ENCODE measurements at regions not wholly inside any gene's neighbourhood (a gene's known extent, or its start where the extent isn't known, plus 50 kb on each side); places are given as distances from the start of the nearest gene placed in this dataset.
"Not testable (repeated sequence)": the region's sequence is repeated elsewhere in the genome, so short reads cannot be mapped to it uniquely, and the experiment has no call there.

GRCh38 chr9:26789959-26790358, 102.6 kb downstream of the CAAP1 start:
- Histone ChIP-seq H3K27ac (no peak overlapping the region), H3K4me1 (no peaks in the 10 kb centered on the region)

GRCh38 chr9:26786564-26786963, 106.0 kb downstream of the CAAP1 start:
- TF ChIP-seq EP300 (IDR thresholded peaks at IDR 0.05): no peak
- no peak for TF ChIP-seq POLR2A (IDR thresholded peaks at IDR 0.05)
- TF ChIP-seq, protein P1, sequence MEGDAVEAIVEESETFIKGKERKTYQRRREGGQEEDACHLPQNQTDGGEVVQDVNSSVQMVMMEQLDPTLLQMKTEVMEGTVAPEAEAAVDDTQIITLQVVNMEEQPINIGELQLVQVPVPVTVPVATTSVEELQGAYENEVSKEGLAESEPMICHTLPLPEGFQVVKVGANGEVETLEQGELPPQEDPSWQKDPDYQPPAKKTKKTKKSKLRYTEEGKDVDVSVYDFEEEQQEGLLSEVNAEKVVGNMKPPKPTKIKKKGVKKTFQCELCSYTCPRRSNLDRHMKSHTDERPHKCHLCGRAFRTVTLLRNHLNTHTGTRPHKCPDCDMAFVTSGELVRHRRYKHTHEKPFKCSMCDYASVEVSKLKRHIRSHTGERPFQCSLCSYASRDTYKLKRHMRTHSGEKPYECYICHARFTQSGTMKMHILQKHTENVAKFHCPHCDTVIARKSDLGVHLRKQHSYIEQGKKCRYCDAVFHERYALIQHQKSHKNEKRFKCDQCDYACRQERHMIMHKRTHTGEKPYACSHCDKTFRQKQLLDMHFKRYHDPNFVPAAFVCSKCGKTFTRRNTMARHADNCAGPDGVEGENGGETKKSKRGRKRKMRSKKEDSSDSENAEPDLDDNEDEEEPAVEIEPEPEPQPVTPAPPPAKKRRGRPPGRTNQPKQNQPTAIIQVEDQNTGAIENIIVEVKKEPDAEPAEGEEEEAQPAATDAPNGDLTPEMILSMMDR (IDR thresholded peaks at IDR 0.05): no peak
- DNase-seq (ENCODE audit: low spot score in 2 of 2): no peak
- H3K4me1 ChIP-seq: no peaks in the 10 kb centered on the region
- H3K27me3 ChIP-seq: no peaks in the 10 kb centered on the region
- no peak overlapping the region for H3K27ac ChIP-seq
- no peaks in the 10 kb centered on the region for H3K36me3 ChIP-seq
- 35 to 49% methylated on average over 2 of the region's 2 CpGs for WGBS, 2 donors
- no peak overlapping the region for H3K4me3 ChIP-seq
- H3K9me3 ChIP-seq: no peaks in the 10 kb centered on the region

More at GRCh38 chr9:26789959-26790358, 102.6 kb downstream of the CAAP1 start:
- H3K4me3 ChIP-seq: no peak overlapping the region
- peaks cover 0 to 8% (median 0%) of the 10 kb centered on the region in 4 donors for H3K9me3 ChIP-seq
- no peaks in the 10 kb centered on the region for H3K36me3 ChIP-seq
- 65 to 71% methylated on average over 2 to 3 of the region's 3 CpGs for WGBS, 2 donors
- no peak for TF ChIP-seq POLR2A (IDR thresholded peaks at IDR 0.05)
- TF ChIP-seq EP300 (IDR thresholded peaks at IDR 0.05): no peak
- TF ChIP-seq, protein P1 (IDR thresholded peaks at IDR 0.05): no peak
- H3K27me3 ChIP-seq: no peaks in the 10 kb centered on the region
- DNase-seq (ENCODE audit: low spot score in 2 of 2): no peak

DNA sequence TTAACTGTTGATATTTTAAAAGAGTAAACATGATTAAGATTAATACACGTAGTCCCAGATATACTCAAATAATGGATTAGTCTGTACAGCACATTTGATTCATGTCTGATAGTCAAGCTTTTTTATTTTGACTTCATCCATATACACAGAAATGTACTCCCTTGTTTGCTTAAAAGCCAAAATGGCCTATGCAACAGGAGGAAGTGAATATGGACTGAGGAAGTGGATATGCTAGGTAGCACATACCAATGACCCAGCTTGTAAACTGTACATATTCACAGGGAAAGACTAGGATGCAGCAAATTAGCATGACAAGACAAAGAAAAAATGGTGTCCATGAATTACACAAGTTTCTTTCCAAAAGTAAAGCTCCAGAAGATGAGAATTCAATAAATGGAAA, 109.7 kb downstream of the CAAP1 start:
- no peaks in the 10 kb centered on the region for H3K36me3 ChIP-seq
- no peak overlapping the region for H3K4me3 ChIP-seq
- DNase-seq (ENCODE audit: low spot score in 2 of 2): no peak
- no peaks in the 10 kb centered on the region for H3K27me3 ChIP-seq
- no peak overlapping the region for H3K27ac ChIP-seq
- TF ChIP-seq, protein P1 (IDR thresholded peaks at IDR 0.05): no peak
- TF ChIP-seq EP300 (IDR thresholded peaks at IDR 0.05) (no peak), POLR2A (IDR thresholded peaks at IDR 0.05) (no peak)
- whole genome bisulfite sequencing, 2 donors: 41 to 95% methylated on average over 1 of the region's 1 CpG
- H3K9me3 ChIP-seq: peaks cover 0 to 3% (median 0%) of the 10 kb centered on the region in 4 donors
- H3K4me1 ChIP-seq: no peaks in the 10 kb centered on the region

DNA sequence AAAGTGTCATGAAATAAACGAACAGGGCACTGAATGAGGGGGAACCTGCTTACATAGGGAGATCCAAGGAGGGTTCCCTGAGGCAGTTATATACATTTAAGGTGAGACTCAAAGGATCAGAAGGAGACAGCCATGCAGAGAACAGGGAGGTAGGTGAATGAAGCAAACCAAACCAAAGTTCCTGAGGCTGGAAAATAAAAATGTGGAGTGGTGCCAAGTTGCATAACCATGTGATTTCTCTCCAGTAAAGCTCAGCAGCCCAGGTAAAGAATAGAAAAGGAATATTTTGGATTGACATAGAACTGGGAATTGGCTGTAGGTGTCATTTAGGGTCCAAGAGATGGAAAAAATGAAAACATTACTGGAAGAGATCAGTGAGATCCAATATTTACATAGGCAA, 110.7 kb downstream of the CAAP1 start:
- TF ChIP-seq POLR2A (IDR thresholded peaks at IDR 0.05) (no peak), EP300 (IDR thresholded peaks at IDR 0.05) (no peak)
- TF ChIP-seq, protein P1 (IDR thresholded peaks at IDR 0.05): no peak
- Histone ChIP-seq H3K4me3 (no peak overlapping the region), H3K9me3 (peaks cover 0 to 3% (median 0%) of the 10 kb centered on the region in 4 donors), H3K27me3 (no peaks in the 10 kb centered on the region), H3K4me1 (no peaks in the 10 kb centered on the region), H3K27ac (no peak overlapping the region), H3K36me3 (no peaks in the 10 kb centered on the region)
- WGBS, 2 donors: 0 to 19% methylated on average over 1 of the region's 1 CpG
- no peak for DNase-seq (ENCODE audit: low spot score in 2 of 2)

DNA sequence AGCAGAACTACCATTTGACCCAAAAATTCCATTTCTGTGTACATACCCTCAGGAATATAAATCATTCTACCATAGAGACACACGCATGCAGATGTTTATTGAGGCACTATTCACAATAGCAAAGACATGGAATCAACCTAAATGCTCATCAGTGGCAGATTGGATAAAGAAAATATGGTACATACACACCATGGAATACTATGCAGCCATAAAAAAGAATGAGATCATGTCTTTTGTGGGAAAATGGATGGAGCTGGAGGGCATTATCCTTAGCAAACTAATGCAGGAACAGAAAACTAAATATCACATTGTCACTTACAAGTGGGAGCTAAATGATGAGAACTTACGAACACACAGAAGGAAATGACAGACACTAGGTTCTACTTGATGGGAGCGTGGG, 112.3 kb downstream of the CAAP1 start:
- not testable (repeated sequence) for H3K4me1 ChIP-seq; H3K27ac ChIP-seq; H3K4me3 ChIP-seq; H3K36me3 ChIP-seq; DNase-seq (ENCODE audit: low spot score in 2 of 2); H3K27me3 ChIP-seq; H3K9me3 ChIP-seq
- WGBS, 2 donors: 91 to 93% methylated on average over 3 of the region's 3 CpGs

DNA sequence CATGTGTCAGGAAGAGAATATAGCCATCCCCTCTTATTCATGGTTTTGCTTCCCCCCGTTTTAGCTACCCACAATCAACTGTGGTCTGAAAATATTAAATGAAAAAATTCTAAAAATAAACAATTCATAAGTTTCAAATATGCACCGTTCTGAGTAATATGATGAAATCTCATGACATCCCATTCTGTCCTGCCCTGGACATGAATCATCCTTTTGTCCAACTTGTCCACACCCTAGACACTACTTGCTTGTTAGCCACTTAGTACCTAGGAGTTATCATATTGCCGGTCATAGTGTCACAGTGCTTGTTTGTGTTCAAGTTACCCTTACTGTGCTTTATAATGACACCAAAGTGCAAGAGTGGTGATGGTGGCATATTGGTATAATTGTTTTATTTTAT, 113.5 kb downstream of the CAAP1 start:
- H3K9me3 ChIP-seq: peaks cover 0 to 3% (median 0%) of the 10 kb centered on the region in 4 donors
- no peaks in the 10 kb centered on the region for H3K4me1 ChIP-seq
- WGBS, 2 donors: 62 to 70% methylated on average over 3 of the region's 3 CpGs
- H3K27ac ChIP-seq: no peak overlapping the region
- no peak for DNase-seq (ENCODE audit: low spot score in 2 of 2)
- H3K4me3 ChIP-seq: no peak overlapping the region
- no peak for TF ChIP-seq POLR2A (IDR thresholded peaks at IDR 0.05)
- no peak for TF ChIP-seq EP300 (IDR thresholded peaks at IDR 0.05)
- TF ChIP-seq, protein P1 (IDR thresholded peaks at IDR 0.05): no peak
- no peaks in the 10 kb centered on the region for H3K36me3 ChIP-seq
- H3K27me3 ChIP-seq: no peaks in the 10 kb centered on the region
